ENCODE measurements at regions not wholly inside any gene's neighbourhood (a gene's known extent, or its start where the extent isn't known, plus 50 kb on each side); places are given as distances from the start of the nearest gene placed in this dataset.

DNA sequence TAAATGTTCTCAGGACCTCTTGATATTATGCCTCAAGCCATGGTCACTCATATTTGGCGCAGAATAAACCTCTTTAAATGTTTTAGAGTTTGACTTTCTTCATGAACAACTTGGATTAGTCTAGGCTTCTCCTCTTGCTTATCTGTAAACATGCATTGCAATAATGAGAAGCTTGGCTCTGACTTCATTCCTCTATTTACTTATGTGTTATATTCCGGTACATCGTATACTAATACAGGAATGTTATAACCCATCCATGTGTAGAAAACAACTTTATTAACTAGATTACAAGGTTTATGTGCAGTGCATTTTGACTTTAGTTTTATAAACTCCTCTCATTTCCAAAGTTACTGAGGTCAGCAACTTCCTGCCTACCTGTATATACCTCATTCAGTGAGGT, 944.3 kb upstream of the GHITM start:
- intact Hi-C loops (cut with DNase I), result no loop called here
- Histone ChIP-seq H3K4me3 (ENCODE audit: low read length in 3 of 3) (no peak overlapping the region), H3K4me1 (ENCODE audit: control insufficient read depth in 2 of 3, insufficient read depth in 2 of 3, low read depth in 1 of 3, low read length in 3 of 3) (no peaks in the 10 kb centered on the region), H3K27ac (ENCODE audit: low read depth in 2 of 2, low read length in 2 of 2) (no peak overlapping the region), H3K9me3 (ENCODE audit: control insufficient read depth in 2 of 3, insufficient read depth in 1 of 3, low read length in 3 of 3) (no peaks in the 10 kb centered on the region), H3K27me3 (ENCODE audit: control insufficient read depth, insufficient read depth, low read length) (no peaks in the 10 kb centered on the region), H3K9ac (ENCODE audit: low read length in 3 of 3) (no peak overlapping the region), H3K36me3 (ENCODE audit: control insufficient read depth in 2 of 3, insufficient read depth in 3 of 3, low read length in 3 of 3) (no peaks in the 10 kb centered on the region)
- TF ChIP-seq, protein P1, sequence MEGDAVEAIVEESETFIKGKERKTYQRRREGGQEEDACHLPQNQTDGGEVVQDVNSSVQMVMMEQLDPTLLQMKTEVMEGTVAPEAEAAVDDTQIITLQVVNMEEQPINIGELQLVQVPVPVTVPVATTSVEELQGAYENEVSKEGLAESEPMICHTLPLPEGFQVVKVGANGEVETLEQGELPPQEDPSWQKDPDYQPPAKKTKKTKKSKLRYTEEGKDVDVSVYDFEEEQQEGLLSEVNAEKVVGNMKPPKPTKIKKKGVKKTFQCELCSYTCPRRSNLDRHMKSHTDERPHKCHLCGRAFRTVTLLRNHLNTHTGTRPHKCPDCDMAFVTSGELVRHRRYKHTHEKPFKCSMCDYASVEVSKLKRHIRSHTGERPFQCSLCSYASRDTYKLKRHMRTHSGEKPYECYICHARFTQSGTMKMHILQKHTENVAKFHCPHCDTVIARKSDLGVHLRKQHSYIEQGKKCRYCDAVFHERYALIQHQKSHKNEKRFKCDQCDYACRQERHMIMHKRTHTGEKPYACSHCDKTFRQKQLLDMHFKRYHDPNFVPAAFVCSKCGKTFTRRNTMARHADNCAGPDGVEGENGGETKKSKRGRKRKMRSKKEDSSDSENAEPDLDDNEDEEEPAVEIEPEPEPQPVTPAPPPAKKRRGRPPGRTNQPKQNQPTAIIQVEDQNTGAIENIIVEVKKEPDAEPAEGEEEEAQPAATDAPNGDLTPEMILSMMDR (IDR thresholded peaks at IDR 0.05; ENCODE audit: borderline replicate concordance, extremely low read depth, insufficient read depth), result no peak
- FAIRE-seq (no peak), DNase-seq (no peak)

DNA sequence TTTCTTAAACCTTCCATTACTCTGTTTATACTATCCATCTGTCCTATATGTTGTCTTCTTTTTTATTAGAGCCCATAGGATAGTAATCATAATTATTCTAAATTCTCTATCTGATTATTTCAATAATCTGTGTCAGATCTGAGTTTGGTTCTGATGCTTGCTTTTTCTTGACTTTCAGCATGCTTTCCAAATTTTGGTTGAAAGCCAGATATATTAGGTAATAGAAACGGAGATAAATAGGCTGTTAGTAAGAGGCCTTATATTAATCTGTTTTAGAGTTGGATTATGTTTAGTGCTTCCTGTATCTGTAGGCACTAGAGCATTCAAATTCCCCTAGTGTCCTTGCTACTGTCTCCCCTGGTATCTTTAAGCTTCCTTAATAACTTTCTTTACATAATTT, 939.9 kb upstream of the GHITM start:
- Histone ChIP-seq H3K4me3 (ENCODE audit: low read length in 3 of 3) (no peak overlapping the region), H3K27me3 (ENCODE audit: control insufficient read depth, insufficient read depth, low read length) (no peaks in the 10 kb centered on the region), H3K9ac (ENCODE audit: low read length in 3 of 3) (no peak overlapping the region), H3K27ac (ENCODE audit: low read depth in 2 of 2, low read length in 2 of 2) (no peak overlapping the region), H3K9me3 (ENCODE audit: control insufficient read depth in 2 of 3, insufficient read depth in 1 of 3, low read length in 3 of 3) (no peaks in the 10 kb centered on the region), H3K4me1 (ENCODE audit: control insufficient read depth in 2 of 3, insufficient read depth in 2 of 3, low read depth in 1 of 3, low read length in 3 of 3) (no peaks in the 10 kb centered on the region), H3K36me3 (ENCODE audit: control insufficient read depth in 2 of 3, insufficient read depth in 3 of 3, low read length in 3 of 3) (no peaks in the 10 kb centered on the region)
- TF ChIP-seq, protein P1 (IDR thresholded peaks at IDR 0.05; ENCODE audit: borderline replicate concordance, extremely low read depth, insufficient read depth), result no peak
- DNase-seq (no peak), FAIRE-seq (no peak)
- intact Hi-C loops (cut with DNase I), result no loop called here

DNA sequence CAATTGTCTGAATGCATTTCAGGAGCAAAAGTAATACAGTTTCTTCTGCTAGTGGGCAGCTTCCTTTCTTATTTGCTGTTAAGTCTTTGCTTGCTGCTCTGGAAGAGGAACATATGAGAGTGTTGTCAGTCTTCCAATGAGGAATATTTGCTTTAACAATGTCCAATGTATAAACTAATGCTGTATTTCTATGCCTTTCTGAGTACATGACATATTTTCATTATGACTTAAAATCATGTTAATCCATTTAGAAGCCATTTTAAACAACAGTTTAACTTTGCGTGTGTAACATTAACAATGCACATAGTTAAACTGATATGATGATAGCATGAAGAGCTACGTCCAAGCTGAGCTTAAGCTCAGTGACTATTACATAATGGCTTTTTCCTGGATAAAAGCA, 933.4 kb upstream of the GHITM start:
- no peak overlapping the region for H3K27ac ChIP-seq (ENCODE audit: low read depth in 2 of 2, low read length in 2 of 2)
- H3K27me3 ChIP-seq (ENCODE audit: control insufficient read depth, insufficient read depth, low read length), result no peaks in the 10 kb centered on the region
- no peaks in the 10 kb centered on the region for H3K36me3 ChIP-seq (ENCODE audit: control insufficient read depth in 2 of 3, insufficient read depth in 3 of 3, low read length in 3 of 3)
- intact Hi-C loops (cut with DNase I), result no loop called here
- DNase-seq (no peak), FAIRE-seq (no peak)
- TF ChIP-seq, protein P1 (IDR thresholded peaks at IDR 0.05; ENCODE audit: borderline replicate concordance, extremely low read depth, insufficient read depth), result no peak
- H3K9me3 ChIP-seq (ENCODE audit: control insufficient read depth in 2 of 3, insufficient read depth in 1 of 3, low read length in 3 of 3), result no peaks in the 10 kb centered on the region
- H3K4me3 ChIP-seq (ENCODE audit: low read length in 3 of 3), result no peak overlapping the region
- H3K9ac ChIP-seq (ENCODE audit: low read length in 3 of 3), result no peak overlapping the region
- no peaks in the 10 kb centered on the region for H3K4me1 ChIP-seq (ENCODE audit: control insufficient read depth in 2 of 3, insufficient read depth in 2 of 3, low read depth in 1 of 3, low read length in 3 of 3)

DNA sequence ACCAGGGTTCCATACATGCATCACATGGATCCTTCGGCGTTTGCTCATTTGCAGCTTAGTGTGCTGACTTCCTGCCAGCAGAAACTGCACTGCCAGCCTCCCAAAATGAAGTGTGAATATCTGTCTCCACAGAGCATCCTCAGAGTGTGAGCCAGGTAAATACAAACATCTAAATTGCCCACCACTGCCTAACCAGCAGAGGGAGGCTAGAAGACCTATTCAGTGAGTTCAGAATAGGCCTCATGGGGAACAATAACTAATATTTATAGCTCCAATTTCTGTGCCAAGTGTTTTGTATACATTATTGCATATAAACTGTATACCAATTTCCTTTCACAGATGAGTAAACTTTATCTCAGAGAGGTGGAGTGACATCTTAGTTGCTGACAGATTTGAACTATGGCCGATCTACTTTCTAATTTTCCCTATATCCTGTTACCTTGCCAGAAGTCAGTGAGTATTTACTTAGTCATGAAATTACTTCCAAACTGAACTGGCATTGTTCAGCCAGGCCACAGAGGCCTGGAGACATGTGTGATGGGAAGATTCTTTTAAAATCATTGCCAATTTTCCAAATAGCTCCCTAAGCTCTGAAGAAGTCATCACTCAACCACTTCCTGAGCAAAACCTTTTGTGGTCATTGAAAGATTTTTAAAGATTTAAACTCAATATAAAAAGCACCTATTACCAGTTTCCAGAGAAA, 926.5 kb upstream of the GHITM start:
- Histone ChIP-seq H3K27ac (ENCODE audit: low read depth in 2 of 2, low read length in 2 of 2) (no peak overlapping the region), H3K9me3 (ENCODE audit: control insufficient read depth in 2 of 3, insufficient read depth in 1 of 3, low read length in 3 of 3) (no peaks in the 10 kb centered on the region), H3K4me3 (ENCODE audit: low read length in 3 of 3) (no peak overlapping the region), H3K9ac (ENCODE audit: low read length in 3 of 3) (no peak overlapping the region), H3K27me3 (ENCODE audit: control insufficient read depth, insufficient read depth, low read length) (no peaks in the 10 kb centered on the region), H3K36me3 (ENCODE audit: control insufficient read depth in 2 of 3, insufficient read depth in 3 of 3, low read length in 3 of 3) (no peaks in the 10 kb centered on the region), H3K4me1 (ENCODE audit: control insufficient read depth in 2 of 3, insufficient read depth in 2 of 3, low read depth in 1 of 3, low read length in 3 of 3) (no peaks in the 10 kb centered on the region)
- TF ChIP-seq, protein P1 (IDR thresholded peaks at IDR 0.05; ENCODE audit: borderline replicate concordance, extremely low read depth, insufficient read depth), result no peak
- intact Hi-C loops (cut with DNase I), result no loop called here
- DNase-seq, result no peak
- FAIRE-seq, result no peak
